Activated T-helper 9 cell treated with anti-CD3 and anti-CD28 coated beads, Interleukin-2, amount 50 U/mL, for 16 hours (primary cell): ENCODE measurements at regions not wholly inside any gene's neighbourhood (a gene's known extent, or its start where the extent isn't known, plus 50 kb on each side); places are given as distances from the start of the nearest gene placed in this dataset.
"Not testable (repeated sequence)": the region's sequence is repeated elsewhere in the genome, so short reads cannot be mapped to it uniquely, and the experiment has no call there.

Source experiments
- DNase-seq: peaks from one replicate; pipeline ENCODE4 v3.0.0-alpha.2; 2020; ENCODE audit warnings: low read depth

- DNase-seq: not testable (repeated sequence)
Observed at GRCh38 chr6:28623242-28623641, 97.6 kb downstream of the GPX5 start.

GRCh38 chr6:28626386-28626785 is 100.7 kb downstream of the GPX5 start:
- DNase-seq: not testable (repeated sequence)

GRCh38 chr6:28632326-28632851 is 106.7 kb downstream of the GPX5 start:
- no peak for DNase-seq

- no peak for DNase-seq
Observed at GRCh38 chr6:28633445-28634215, 107.9 kb downstream of the GPX5 start.

GRCh38 chr6:28634411-28634760 is 108.7 kb downstream of the GPX5 start:
- DNase-seq: no peak

- no peak for DNase-seq
Observed at GRCh38 chr6:28634761-28635546, 109.3 kb downstream of the GPX5 start.

- DNase-seq: no peak
Observed at GRCh38 chr6:28635547-28636158, 110.0 kb downstream of the GPX5 start.

GRCh38 chr6:28638787-28639430 is 113.2 kb downstream of the GPX5 start:
- no peak for DNase-seq

GRCh38 chr6:28639445-28640290 is 114.0 kb downstream of the GPX5 start:
- not testable (repeated sequence) for DNase-seq

GRCh38 chr6:28643017-28643740 is 117.5 kb downstream of the GPX5 start:
- no peak for DNase-seq

GRCh38 chr6:28646650-28647049 is 121.0 kb downstream of the GPX5 start:
- DNase-seq: no peak

GRCh38 chr6:28648035-28648877 is 122.6 kb downstream of the GPX5 start:
- no peak for DNase-seq

- no peak for DNase-seq
Observed at GRCh38 chr6:28648878-28649375, 123.2 kb downstream of the GPX5 start.

GRCh38 chr6:28651161-28651560 is 125.5 kb downstream of the GPX5 start:
- no peak for DNase-seq

GRCh38 chr6:28653876-28654275 is 128.2 kb downstream of the GPX5 start:
- DNase-seq: no peak

GRCh38 chr6:28655164-28655563 is 129.5 kb downstream of the GPX5 start:
- no peak for DNase-seq

GRCh38 chr6:28656715-28657114 is 131.0 kb downstream of the GPX5 start:
- DNase-seq: no peak

- no peak for DNase-seq
Observed at GRCh38 chr6:28657381-28657768, 131.7 kb downstream of the GPX5 start.

- peak; percentile 15 for DNase-seq
Observed at GRCh38 chr6:28657769-28658465, 132.2 kb downstream of the GPX5 start.
